GM12878 (cell line): ENCODE measurements at regions not wholly inside any gene's neighbourhood (a gene's known extent, or its start where the extent isn't known, plus 50 kb on each side); places are given as distances from the start of the nearest gene placed in this dataset.

Experiments used
- ATAC-seq: fragments of 200-7000 bp; cut with Tn5 transposase; 3 replicates; pipeline ENCODE4 v1.9.1; 2020; ENCODE audit warnings: mild to moderate bottlenecking, moderate library complexity
- BruUV-seq: library from RNA; stranded (reverse); fragments of 400-500 nt; replicated peaks from 2 replicates; lab custom pipeline; 2021; lab: Mats Ljungman, UMichigan
- CTCF ChIA-PET: fragments of 300-600 bp; sonication (Branson Sonifier 250); formaldehyde crosslinking; extraction: SDS; loops from one replicate; lab custom pipeline; 2021; ENCODE audit warnings: inconsistent platforms; lab: Yijun Ruan, JAX
- POLR2A ChIA-PET: fragments of 350-600 bp; formaldehyde crosslinking; extraction: SDS; loops from one replicate; lab custom pipeline; 2021; ENCODE audit warnings: inconsistent platforms; lab: Charles Lee
- RAD21 ChIA-PET: fragments of 300-600 bp; sonication (Branson Sonifier 250); formaldehyde crosslinking; loops from one replicate; lab custom pipeline; 2023; ENCODE audit warnings: antibody characterized with exemption; ENCODE audit not compliant: unreplicated experiment; lab: Charles Lee
- SMC1A ChIA-PET: fragments of 300-600 bp; sonication (Branson Sonifier 250); formaldehyde crosslinking; loops from one replicate; lab custom pipeline; 2023; ENCODE audit not compliant: unreplicated experiment, uncharacterized antibody; lab: Charles Lee
- DNase-seq: peaks from one replicate; pipeline ENCODE4 v3.0.0-alpha.2; 2011; ENCODE audit warnings: low read depth, low spot score
- FAIRE-seq: peaks from 3 replicates; lab custom pipeline; 2011; peaks lifted over from hg19 to GRCh38; lab: Jason Lieb, UNC
- H2AFZ ChIP-seq: 2 replicates; pipeline ENCODE4 v1.6.0; 2011; ENCODE audit warnings: low read depth, low read length, control low read depth; ENCODE audit not compliant: control insufficient read depth
- H3K27ac ChIP-seq: 2 replicates; pipeline ENCODE4 v1.5.1; 2011; ENCODE audit warnings: control low read depth; ENCODE audit not compliant: control insufficient read depth, insufficient read depth
- H3K27me3 ChIP-seq, 2 experiments: replicated peaks in 1 of 2; 2 replicates each; pipeline versions ENCODE4 v1.6.0 to v1.6.1; 2011; ENCODE audit warnings: low read length in 1 of 2; ENCODE audit not compliant: control insufficient read depth in 2 of 2, insufficient read depth in 2 of 2
- H3K36me3 ChIP-seq, 2 experiments: 2 replicates each; pipeline ENCODE4 v1.5.1; 2011; ENCODE audit warnings: low read length in 1 of 2; ENCODE audit not compliant: control insufficient read depth in 2 of 2, insufficient read depth in 2 of 2
- H3K4me1 ChIP-seq: 2 replicates; pipeline ENCODE4 v1.6.1; 2011; ENCODE audit warnings: mild to moderate bottlenecking, low read length, moderate library complexity, mixed read lengths; ENCODE audit not compliant: control insufficient read depth, insufficient read depth
- H3K4me2 ChIP-seq: 2 replicates; pipeline ENCODE4 v1.6.0; 2011; ENCODE audit warnings: control low read depth; ENCODE audit not compliant: control insufficient read depth, insufficient read depth
- H3K4me3 ChIP-seq: fragments of 200-600 bp; sonication (generic); 2 replicates; pipeline ENCODE4 v1.5.1; 2016
- H3K79me2 ChIP-seq: 2 replicates; pipeline ENCODE4 v1.6.0; 2011; ENCODE audit warnings: low read length; ENCODE audit not compliant: control insufficient read depth, insufficient read depth
- H3K9ac ChIP-seq: 2 replicates; pipeline ENCODE4 v1.8.0; 2011; ENCODE audit warnings: low read length, control low read depth, mixed read lengths; ENCODE audit not compliant: control insufficient read depth, insufficient read depth
- H3K9me3 ChIP-seq: replicated peaks from 3 replicates; pipeline ENCODE4 v1.5.1; 2011; ENCODE audit warnings: mild to moderate bottlenecking, low read length; ENCODE audit not compliant: control insufficient read depth, insufficient read depth
- H4K20me1 ChIP-seq: 2 replicates; pipeline ENCODE4 v1.6.0; 2011; ENCODE audit not compliant: control insufficient read depth, insufficient read depth
- CTCF ChIP-seq, 3 experiments: IDR thresholded peaks in 2 of 3; conservative IDR thresholded peaks in 1 of 3; 2 replicates each; pipeline ENCODE4 v1.5.1; 2011; ENCODE audit warnings: low read depth in 3 of 3, low read length in 3 of 3, mild to moderate bottlenecking in 3 of 3, control low read depth in 2 of 3, moderate library complexity in 2 of 3, inconsistent platforms in 1 of 3, mixed read lengths in 1 of 3; ENCODE audit not compliant: control insufficient read depth in 2 of 3, insufficient read depth in 1 of 3; ENCODE audit errors: extremely low read depth in 1 of 3
- CUX1 ChIP-seq: IDR thresholded peaks from 2 replicates; pipeline ENCODE4 v1.6.1; 2012; ENCODE audit warnings: improper control_type of control experiment, low read depth, low read length; ENCODE audit not compliant: insufficient replicate concordance
- EED ChIP-seq: sonication (generic); IDR thresholded peaks from 2 replicates; pipeline ENCODE4 v1.6.1; 2016; ENCODE audit warnings: antibody characterized with exemption, low read depth
- IKZF1 ChIP-seq: fragments of 450-650 bp; conservative IDR thresholded peaks from 2 replicates; pipeline ENCODE4 v1.6.1; 2017; ENCODE audit warnings: antibody characterized with exemption, mild to moderate bottlenecking
- POLR2AphosphoS5 ChIP-seq: IDR thresholded peaks from 2 replicates; pipeline ENCODE4 v1.6.1; 2011; ENCODE audit warnings: mild to moderate bottlenecking, low read length, inconsistent platforms
- TAF1 ChIP-seq: IDR thresholded peaks from 2 replicates; pipeline ENCODE4 v1.6.1; 2011; ENCODE audit warnings: mild to moderate bottlenecking, low read depth, low read length, borderline replicate concordance
- TCF7 ChIP-seq: IDR thresholded peaks from 2 replicates; pipeline ENCODE4 v1.6.1; 2014; ENCODE audit warnings: antibody characterized with exemption, borderline replicate concordance
- YBX1 ChIP-seq: fragments of 450-650 bp; IDR thresholded peaks from 2 replicates; pipeline ENCODE4 v1.6.1; 2016; ENCODE audit warnings: antibody characterized with exemption
- ZNF384 ChIP-seq: IDR thresholded peaks from 2 replicates; pipeline ENCODE4 v1.6.1; 2012; ENCODE audit warnings: low read depth, mild to moderate bottlenecking, low read length, improper control_type of control experiment, borderline replicate concordance
- WGBS: methylation state at CpG from one replicate; pipeline ENCODE4 v1.1.6; 2016; ENCODE audit warnings: low lambda C conversion rate; ENCODE audit not compliant: insufficient replicate concordance, insufficient coverage; ENCODE audit errors: missing lambda C conversion rate; 5-methylcytosine and 5-hydroxymethylcytosine counted together
- in situ Hi-C: fragments of 300-500 bp; cut with MboI; formaldehyde crosslinking; loops from 9 replicates; pipeline ENCODE4 v1.14.3; 2018; ENCODE audit warnings: mixed read lengths
- intact Hi-C: fragments of 100-400 bp; cut with micrococcal nuclease; formaldehyde crosslinking; loops from one replicate; pipeline ENCODE4 v1.14.2; 2022; ENCODE audit not compliant: unreplicated experiment

GRCh38 chr15:68503213-68503612, 71.2 kb upstream of the ITGA11 start:
- FAIRE-seq (no peak), ATAC-seq (no peak), DNase-seq (no peak)
- RAD21 ChIA-PET = no interaction called here
- no peak overlapping the region for H3K9ac ChIP-seq
- POLR2A ChIA-PET = no interaction called here
- WGBS = 19% methylated on average over 7 of the region's 7 CpGs
- H3K4me1 ChIP-seq = no peaks in the 10 kb centered on the region
- no peaks in the 10 kb centered on the region for H3K9me3 ChIP-seq
- no TSS peak for BruUV-seq
- H3K4me3 ChIP-seq = no peak overlapping the region
- H3K4me2 ChIP-seq = no peak overlapping the region
- no peak overlapping the region for H3K27ac ChIP-seq
- H3K27me3 ChIP-seq = no peaks in the 10 kb centered on the region; a peak in 2 of 4 replicates
- intact Hi-C loops (no loop called here), in situ Hi-C loops (no loop called here)
- no peaks in the 10 kb centered on the region for H3K79me2 ChIP-seq
- no peaks in the 10 kb centered on the region for H4K20me1 ChIP-seq
- H2AFZ ChIP-seq = no peak overlapping the region
- TF ChIP-seq TCF7 (no peak), CTCF (IDR thresholded peaks at IDR 0.05 in 2 of 3, conservative IDR thresholded peaks at IDR 0.05 in 1 of 3; ENCODE audit: control insufficient read depth in 2 of 3, extremely low read depth in 1 of 3, insufficient read depth in 1 of 3, low read depth in 3 of 3, low read length in 3 of 3) (no peak), EED (no peak)
- no peaks in the 10 kb centered on the region for H3K36me3 ChIP-seq
- CTCF ChIA-PET = no interaction called here
- SMC1A ChIA-PET = no interaction called here

GRCh38 chr15:68503791-68504680, 72.1 kb upstream of the ITGA11 start:
- Histone ChIP-seq H3K79me2 (no peaks in the 10 kb centered on the region), H2AFZ (no peak overlapping the region), H3K36me3 (no peaks in the 10 kb centered on the region), H3K4me1 (no peaks in the 10 kb centered on the region), H3K9me3 (no peaks in the 10 kb centered on the region), H3K27me3 (no peaks in the 10 kb centered on the region; a peak in 2 of 4 replicates), H3K27ac (no peak overlapping the region), H3K9ac (no peak overlapping the region), H4K20me1 (no peaks in the 10 kb centered on the region), H3K4me3 (no peak overlapping the region), H3K4me2 (no peak overlapping the region)
- WGBS = 32% methylated on average over 11 of the region's 11 CpGs
- CTCF ChIA-PET = no interaction called here
- intact Hi-C loops (no loop called here), in situ Hi-C loops (no loop called here)
- ATAC-seq = peak; percentile 36
- no peak for FAIRE-seq
- POLR2A ChIA-PET = no interaction called here
- BruUV-seq = no TSS peak
- SMC1A ChIA-PET = no interaction called here
- no peak for DNase-seq
- RAD21 ChIA-PET = no interaction called here
- no peak for TF ChIP-seq IKZF1
- no peak for TF ChIP-seq POLR2AphosphoS5
- TF ChIP-seq ZNF384 = no peak
- no peak for TF ChIP-seq TAF1
- no peak for TF ChIP-seq CUX1
- TF ChIP-seq YBX1 = no peak
- TF ChIP-seq, all 136 proteins: peak for 0
